GM18858 (cell line): ENCODE measurements at regions not wholly inside any gene's neighbourhood (a gene's known extent, or its start where the extent isn't known, plus 50 kb on each side); places are given as distances from the start of the nearest gene placed in this dataset.

Experiments
- ATAC-seq: cut with Tn5 transposase; IDR thresholded peaks from one replicate; pipeline ENCODE4 v1.9.1; 2021; ENCODE audit not compliant: unreplicated experiment

DNA sequence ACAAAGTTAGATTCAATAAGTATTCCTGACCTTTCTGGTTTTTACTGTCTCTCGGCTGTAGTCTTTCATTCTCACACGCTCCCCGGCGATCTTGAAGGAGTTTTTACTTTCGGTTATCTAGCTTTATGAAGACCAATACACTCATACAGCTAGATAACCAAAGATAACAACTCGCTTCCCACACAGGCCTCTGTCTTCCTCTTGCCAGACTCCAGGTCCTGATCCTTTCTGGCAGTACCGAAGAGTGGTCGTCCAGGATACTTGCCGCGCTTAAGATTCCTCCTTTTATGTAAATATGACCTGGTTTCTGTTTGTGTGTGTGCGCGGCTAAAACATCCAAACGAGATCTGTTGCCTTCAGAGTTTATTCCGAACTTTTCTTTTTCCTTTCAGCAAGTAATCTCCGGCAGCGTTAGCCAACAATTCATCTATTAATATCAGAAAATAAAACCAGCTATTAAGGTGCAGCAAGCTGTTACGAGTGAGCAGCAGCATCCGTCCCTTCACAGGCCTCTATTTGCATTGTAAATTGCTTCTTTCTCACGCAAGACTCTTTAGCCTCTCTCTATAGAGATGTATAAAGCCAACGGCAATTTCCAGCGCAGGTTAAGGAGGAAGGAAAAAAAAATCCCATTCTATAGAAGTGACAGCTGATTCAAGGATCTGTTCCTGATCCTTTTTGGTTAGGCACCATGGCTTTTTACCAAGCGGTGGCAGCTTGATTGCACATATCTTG is 216.1 kb downstream of the MEF2C start:
- peak; percentile 52 for ATAC-seq

DNA sequence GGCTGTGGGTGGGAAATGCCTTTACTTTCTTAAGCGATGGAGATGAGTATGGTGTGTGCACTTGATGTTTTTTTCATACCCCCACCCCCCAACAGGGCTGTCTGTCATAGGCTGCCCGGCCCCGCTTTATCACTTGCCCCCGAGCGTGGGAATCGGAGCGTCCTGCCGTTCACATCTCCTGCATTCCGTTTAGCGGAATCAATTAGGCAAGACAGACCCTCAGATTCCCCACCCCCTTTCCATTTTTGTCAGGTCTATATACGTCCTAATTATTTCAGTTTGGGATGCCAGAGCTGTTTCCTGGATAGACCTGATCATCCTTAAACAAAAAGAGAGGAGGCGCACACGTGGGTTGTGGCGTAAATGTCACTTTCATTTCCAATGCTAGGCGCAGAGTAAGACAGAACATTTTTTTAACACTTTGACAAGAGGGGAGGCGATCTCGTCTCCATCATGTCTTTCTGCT is 217.2 kb downstream of the MEF2C start:
- ATAC-seq = no peak

DNA sequence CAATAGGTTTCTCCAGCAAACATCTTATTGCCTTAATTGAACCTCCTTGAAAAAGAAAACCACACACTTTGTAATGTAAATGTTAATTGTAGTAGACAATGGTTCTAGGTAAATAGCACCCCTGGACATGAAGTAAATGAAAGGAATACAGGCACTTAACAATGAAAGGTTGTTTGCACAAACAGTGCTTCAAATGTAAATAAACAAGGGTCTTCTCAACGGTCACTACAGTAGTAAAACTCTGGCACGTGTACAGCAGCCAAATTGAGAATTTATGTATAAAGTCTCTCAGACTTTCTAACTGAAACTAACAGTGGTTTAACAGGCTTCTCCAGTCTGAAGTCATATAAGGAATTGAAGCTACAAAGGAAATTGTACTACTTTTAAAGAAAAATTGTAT is 218.3 kb downstream of the MEF2C start:
- ATAC-seq = no peak

DNA sequence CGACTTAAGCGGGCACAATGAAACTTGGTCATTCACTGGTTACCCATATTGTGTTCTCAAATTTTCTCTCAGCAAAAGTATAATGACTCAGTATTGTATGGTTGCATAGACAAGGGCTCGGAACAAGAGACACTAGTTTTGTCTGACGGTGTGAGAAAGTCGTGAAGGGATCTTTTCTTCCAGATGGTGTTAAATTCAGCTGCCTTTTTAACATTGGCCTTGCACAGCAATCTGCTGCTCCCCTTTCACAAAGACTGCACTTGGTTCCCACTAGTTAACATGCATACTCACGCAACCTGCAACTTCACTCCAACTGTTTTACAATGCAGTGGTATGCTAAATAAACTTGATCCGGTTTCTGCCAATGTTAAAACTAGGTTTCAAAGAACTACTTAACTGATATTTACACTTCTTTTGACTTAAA is 219.2 kb downstream of the MEF2C start:
- no peak for ATAC-seq

DNA sequence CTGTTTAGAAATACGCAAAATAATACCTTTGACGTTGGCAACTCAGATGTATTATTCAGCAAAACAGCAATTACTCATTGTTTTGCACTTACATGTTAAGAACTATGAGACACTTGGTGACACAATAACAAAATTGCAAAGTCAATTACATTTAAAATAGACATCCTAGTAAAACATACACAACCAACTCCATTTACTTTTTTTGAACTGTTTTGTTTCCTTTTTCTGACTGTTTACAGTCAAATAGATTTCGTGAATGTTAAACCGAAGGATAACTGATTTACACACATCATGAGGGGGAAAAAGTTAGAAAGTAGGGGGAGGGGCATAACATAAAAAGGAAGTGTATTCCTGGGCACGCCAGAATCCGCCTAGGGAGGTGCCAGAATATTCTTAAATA is 220.1 kb downstream of the MEF2C start:
- no peak for ATAC-seq

DNA sequence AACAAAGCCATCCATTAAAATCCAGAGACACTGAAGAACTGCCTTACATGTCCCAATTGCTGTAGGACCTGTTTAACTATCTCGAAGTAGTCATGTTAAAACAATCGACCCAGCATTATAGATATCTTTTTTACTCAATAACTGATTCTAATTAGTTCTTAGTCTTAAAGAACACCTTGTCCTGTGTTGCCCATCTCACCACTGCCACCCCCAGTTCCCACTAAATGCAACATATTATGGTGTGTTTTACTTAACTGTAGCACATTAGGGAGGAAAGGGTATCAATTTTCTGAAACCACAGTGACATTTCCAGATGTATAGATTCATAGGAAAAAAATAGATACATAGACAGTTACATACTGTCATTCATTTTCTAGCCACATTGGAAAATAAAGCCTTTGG is 221.2 kb downstream of the MEF2C start:
- ATAC-seq = no peak

DNA sequence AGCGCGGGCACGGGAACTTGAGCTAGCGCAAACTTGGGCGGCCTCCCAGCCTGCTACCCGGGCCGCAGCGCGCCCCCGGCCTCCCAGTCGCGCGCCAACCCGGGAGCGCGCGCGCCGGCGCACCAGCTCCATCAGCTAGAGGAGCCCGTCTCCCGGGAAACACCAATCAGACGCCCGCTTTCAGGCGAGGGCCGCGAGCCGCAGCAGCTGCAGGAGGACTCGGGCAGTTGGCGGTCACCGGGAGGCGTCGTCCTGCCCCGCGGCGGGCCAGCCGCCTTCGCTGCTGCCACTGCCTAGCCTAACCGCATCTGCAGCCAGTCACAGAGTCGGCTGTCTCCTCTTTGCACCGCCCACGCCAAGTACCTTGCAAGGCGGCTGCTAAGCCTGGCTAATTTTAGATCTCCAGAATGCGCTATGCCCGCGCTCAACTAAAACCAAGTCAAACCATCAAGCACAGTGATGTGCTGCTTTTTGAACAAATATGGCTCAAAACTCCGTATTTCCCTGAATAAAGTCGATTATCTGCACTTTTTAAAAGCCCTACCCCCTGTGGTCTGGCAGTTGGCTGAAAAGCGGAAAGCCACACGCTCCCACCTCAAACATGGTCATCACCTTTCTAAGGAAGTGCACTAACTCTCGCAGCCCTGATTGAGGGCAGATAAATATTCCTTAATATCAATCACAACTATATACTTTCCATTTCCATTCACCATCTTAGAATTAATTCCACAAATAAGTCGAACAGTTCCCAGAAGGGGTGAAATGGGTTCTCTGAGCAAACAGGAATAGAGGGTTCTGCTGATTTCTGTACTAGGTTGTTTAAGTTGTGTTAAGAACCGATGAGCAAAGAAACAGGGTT is 221.8 kb downstream of the MEF2C start:
- ATAC-seq = peak; percentile 54

DNA sequence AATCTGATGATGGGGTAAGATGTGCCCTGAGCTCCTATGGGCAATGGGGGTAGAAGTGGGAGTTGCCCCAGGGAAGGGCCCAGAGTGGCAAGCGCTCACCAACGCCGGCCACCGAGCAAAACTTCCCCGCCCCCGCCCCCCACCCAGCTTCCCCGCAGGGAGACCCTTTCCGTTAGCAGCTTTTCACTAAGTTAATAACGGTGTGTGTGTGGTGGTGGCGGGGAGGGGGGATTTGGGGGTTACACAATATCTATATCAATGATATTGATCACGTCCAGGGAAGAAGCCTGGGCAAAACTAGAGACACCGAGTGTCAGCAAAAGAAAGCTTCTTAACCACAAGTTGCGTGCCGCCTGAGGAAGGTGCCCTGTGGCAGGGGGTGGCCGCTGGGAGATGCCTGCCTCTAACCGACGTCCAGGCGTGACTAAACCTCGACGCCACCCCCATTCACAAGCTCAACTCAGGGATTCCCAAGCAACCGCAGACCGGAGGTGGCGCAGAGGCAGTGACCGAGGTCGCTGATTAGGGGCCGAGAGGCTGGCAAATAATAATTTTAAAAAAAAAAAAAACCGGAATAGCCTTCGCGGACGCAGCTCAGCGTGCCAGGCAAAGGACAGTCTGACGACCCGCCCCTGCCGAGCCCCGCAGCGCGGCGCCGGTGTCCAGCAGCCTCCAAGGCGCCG is 222.6 kb downstream of the MEF2C start:
- peak; percentile 17 for ATAC-seq

DNA sequence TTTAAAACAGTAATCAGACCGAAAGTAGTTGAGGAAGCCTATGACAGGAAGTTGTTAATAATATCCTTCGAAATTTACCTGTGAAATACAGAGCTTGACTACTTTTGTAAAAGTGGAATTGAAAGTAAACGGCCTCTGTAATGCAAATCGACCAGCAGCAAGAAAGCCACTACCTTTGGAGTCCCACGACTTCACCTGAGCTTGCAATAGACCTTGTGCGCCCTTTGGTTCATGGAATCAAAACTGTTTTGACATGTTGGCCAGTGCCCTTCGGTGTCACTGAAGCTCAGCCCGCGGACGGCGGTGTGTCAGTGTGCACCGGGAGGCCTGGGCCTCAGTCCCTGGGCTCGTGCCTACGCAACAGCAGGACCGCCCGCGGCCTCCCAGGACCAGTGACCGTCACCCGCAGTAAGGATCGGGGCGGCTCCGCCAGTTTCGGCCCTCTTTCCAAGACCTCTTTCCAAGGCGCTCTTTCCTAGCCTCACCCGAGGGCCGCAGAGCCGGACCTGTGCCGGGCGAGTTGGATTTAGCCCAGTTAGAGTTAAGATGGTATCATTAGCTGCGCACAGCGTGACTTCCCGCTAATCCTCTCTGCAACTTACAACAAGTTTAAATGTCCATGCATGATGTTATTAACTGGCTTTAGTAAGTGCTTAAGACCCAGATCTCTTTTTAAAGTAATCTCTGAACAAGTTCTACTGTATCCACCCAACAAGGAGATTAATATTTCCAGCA is 223.3 kb downstream of the MEF2C start:
- peak; percentile 51 for ATAC-seq

DNA sequence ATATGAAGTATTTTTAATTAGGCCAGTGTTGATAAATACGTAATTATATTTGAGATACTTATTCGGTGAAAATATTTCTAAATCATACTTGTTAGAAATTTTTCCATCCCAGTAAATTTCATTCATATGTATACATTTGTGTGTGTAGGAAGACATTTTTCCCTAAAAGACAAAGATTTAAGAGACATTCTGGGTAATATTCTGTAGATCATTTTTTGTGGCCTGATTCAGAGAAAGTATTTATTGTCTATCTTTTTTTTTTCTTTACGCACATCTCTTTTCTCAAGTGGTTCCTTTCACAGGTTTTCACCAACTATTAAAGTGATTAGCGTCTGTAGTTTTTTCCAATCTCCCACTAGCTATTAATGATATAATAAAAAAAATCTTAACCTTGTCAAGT is 224.1 kb downstream of the MEF2C start:
- ATAC-seq = no peak

DNA sequence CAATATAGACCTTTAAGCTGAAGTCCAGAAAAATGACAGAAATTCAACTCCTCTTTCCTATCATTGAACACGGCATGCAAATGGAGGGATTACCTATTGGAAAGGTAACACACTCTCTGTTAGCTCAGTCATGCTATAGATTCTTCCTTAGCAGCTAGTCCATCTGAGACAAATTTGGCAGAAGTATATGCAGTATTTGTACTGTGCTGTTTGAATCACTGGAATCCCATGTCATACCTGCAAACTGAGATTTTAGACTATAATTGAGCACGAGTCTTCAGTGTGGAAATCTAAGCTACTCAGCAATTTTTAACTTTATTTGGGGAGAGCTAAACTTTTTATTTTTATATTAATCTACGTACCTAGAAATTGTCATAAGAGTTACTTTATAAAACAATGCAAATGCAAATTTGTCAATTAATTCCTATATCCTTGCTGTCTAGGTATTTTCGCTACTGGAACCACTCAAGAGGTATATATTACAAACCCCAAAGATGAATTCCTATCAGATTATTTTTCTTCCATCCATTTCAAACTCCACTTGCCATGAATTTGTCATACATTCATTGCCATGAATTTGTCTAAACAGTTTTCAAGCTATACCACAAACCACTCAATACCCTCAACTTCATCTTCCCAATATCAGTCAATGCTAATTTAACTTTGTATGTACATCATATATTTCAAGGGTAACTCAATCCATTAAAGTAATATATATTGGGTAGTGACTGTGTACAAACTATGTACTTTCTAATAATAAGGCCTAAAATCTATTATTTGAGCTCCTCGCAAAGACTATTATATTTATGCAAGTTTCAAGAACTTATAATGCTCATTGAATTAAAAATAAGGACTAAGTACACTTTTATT is 224.8 kb downstream of the MEF2C start:
- no peak for ATAC-seq

DNA sequence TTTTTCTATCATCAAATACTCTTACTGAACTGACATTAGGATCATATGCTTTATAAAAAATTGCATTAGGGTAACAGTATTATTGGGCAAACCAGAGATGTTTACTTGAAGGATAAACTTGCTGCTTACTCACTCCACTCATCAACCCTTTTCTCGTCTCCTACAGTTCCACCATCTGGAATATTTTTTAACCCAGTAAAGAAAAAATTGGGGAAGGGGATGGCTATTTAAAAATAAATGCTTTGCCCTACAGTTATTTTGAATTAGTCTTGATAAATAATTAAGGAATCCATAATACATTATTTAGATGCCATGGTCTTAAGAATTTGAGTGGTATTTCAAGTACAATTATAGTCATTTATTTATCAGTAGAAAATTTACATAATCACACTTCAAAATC is 225.8 kb downstream of the MEF2C start:
- ATAC-seq = no peak

DNA sequence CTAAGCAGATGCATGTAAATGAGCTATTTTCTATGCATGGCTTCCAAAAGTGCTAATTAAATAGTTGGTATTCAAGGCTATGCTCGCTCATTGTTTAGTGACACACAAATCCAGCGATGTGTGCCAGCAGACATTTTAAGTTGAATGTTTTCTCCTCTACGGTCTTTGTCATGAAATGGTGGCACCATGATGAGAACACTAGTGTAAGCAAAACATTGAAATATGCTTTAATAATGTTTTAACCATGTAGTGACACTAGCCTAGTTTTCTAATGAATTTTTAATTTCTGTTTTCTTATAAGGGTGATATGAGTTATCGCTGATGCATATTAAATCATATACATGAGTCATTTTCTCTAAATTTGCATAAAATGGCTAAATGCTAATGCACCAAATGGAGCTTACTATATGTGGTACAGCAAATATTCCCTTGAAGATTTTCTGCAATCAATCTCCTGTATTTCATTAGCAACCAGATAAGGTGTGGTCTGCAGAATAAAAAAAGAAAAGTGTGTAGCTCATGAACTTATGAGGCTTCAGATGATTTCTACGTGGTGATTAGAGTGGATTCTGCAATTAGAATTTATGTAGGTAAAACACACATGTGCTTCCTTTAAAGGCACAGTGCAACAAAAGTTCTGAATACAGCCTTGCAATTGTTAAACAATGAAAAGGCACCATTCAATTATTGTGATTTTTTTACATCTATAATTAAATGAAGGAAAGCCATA is 226.6 kb downstream of the MEF2C start:
- no peak for ATAC-seq

DNA sequence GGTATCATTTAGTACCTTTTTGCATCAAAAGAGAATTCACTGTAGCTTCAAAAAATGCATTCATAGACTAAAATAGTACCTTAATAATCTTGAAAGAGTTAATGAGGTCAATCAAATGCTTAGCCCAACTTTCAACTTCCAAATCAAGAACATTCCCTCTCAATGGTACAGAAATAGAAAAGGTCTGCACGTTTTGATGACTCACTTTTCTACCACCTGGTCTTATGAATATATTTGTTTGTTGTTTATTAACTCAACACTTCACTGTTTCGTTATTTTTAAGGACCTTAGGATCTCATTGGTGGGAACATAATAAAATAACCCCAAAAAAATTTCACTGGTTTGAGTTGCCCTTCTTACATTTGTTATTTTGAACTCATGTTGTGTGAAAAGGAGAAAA is 229.5 kb downstream of the MEF2C start:
- ATAC-seq = no peak

DNA sequence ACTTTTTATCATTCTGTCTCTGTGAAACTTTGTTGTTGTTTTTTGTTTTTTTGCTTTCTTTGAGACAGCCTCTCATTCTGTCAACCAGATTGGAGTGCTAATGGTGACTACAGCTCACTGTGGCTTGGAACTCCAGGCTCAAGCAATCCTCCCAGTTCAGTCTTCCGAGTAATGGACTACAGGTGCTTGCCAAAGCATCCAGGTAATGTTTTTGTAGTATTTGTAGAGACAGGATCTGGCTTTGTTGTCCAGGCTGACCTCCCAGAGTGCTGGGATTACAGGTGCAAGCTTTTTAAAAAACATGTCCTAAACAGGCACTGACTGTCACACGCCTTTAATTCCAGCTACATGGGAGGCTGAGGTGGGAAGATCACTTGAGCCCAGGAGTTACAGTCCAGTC is 235.1 kb downstream of the MEF2C start:
- ATAC-seq = no peak

DNA sequence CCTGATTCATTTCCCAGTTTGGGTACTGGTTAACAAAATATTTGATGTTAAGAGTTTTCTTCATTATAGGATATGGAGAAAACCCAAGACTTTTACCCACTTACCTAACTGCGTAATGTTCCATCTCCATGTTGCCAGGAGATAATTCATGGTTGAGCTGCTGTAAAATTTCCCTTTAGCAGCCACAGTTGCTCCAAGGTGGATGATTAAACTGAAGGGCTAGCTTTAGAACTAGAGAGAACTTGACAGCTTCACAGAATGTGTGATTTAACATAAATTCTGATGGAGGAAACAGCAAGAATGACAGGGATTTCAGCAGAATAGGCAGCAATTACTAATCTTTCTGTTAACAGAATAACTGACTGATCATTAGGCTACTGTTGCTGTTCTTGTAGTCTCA is 236.1 kb downstream of the MEF2C start:
- ATAC-seq = no peak

DNA sequence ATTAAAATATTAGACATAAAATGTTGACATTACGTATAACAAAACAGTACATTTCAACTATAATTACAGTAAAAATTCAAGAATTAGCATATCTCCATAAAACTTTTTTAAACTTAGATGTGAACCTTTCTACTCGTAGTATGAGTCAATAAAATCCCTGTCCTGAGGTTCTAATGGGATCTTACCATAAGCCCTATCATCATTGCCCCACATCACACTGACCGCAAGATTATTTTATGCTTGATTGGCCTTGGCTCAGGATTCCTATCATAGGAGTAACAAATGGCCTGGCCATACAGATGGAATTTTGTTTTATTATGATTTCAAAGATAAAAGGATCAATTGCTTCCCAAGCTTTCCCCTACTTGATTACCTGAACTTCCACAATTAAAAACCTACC is 238.3 kb downstream of the MEF2C start:
- ATAC-seq = no peak

DNA sequence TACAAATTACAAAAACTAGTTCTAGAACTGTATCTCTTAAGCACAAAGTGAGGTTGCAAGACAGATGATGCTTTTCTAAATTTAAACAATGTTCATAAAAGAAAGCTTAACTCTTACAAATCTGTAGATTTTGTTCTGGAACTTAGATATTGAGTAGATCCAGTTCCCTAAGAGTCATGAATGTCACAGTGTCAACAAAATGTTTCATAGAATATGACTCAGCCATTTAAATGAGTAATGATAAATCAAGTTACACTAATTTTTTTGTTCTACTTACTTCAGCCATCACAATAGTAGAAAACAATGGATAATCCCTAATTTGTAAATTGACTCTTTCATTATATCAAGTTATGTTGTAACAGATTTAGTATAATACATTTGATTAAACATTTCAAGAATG is 239.7 kb downstream of the MEF2C start:
- ATAC-seq = no peak

DNA sequence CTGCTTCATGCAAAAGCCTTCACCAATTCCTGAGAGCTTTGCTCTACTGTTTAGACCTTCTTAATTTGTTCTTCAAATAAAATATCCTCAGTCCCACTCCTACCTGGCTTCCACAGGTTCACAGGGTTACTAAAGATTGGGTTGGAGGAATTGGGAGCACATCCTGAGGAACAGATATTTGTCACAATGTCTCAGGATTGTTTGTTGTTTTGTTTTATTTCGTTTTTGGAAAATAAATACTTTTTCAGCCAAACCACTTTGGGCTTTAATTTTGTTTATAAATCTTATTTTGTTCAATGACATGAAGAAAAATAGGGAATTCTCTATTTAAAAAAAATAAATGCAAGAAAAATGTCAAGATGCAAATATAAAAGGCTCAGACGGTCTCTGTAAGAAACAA is 249.0 kb downstream of the MEF2C start:
- ATAC-seq = no peak
